ENCODE measurements at regions not wholly inside any gene's neighbourhood (a gene's known extent, or its start where the extent isn't known, plus 50 kb on each side); places are given as distances from the start of the nearest gene placed in this dataset.

DNA sequence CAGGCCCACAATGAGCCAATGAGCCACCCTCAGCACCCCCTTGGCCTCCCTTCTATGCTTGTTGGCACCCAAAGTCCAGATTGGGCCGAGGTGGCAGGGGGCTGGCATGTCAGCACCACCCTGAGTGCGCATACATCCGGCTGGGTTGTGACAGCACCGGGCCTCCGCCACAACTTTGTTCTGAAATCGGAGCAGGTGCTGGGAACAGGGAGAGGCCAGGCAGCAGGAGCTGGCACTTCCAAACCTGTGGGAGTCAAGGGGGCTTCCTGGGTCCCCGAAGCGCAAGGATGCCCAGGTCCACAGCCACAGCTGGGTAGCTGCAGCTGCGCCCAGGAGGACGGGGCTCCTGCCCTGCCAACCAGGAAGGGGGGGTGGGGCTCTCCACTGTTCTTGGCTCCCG is 1911.9 kb upstream of the WWC1 start:
- H3K4me2 ChIP-seq (replicated peaks; ENCODE audit: extremely low read depth, low read length, poor library complexity, severe bottlenecking) = no peak overlapping the region
- no peak overlapping the region for H3K4me3 ChIP-seq (replicated peaks in 1 of 3; ENCODE audit: low read depth in 2 of 3, low read length in 3 of 3)
- intact Hi-C loops (cut with micrococcal nuclease) = no loop called here
- Mint-ChIP-seq H3K27me3 (ENCODE audit: low read depth in 3 of 3) (no peaks in the 10 kb centered on the region), H3K36me3 (no peaks in the 10 kb centered on the region), H3K9me3 (peaks cover 4 to 24% (median 9%) of the 10 kb centered on the region in 7 donors), H3K4me3 (no peak overlapping the region), H3K4me1 (no peaks in the 10 kb centered on the region), H3K27ac (no peak overlapping the region)
- no peak overlapping the region for H2AFZ ChIP-seq (ENCODE audit: insufficient read depth, low read depth, low read length, poor library complexity, severe bottlenecking)
- H3K27ac ChIP-seq (ENCODE audit: low read depth in 1 of 2, low read length in 2 of 2) = no peak overlapping the region
- TF ChIP-seq, protein P1, sequence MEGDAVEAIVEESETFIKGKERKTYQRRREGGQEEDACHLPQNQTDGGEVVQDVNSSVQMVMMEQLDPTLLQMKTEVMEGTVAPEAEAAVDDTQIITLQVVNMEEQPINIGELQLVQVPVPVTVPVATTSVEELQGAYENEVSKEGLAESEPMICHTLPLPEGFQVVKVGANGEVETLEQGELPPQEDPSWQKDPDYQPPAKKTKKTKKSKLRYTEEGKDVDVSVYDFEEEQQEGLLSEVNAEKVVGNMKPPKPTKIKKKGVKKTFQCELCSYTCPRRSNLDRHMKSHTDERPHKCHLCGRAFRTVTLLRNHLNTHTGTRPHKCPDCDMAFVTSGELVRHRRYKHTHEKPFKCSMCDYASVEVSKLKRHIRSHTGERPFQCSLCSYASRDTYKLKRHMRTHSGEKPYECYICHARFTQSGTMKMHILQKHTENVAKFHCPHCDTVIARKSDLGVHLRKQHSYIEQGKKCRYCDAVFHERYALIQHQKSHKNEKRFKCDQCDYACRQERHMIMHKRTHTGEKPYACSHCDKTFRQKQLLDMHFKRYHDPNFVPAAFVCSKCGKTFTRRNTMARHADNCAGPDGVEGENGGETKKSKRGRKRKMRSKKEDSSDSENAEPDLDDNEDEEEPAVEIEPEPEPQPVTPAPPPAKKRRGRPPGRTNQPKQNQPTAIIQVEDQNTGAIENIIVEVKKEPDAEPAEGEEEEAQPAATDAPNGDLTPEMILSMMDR (IDR thresholded peaks at IDR 0.05) = no peak
- peaks cover 9 to 26% of the 10 kb centered on the region in 2 donors for H3K9me3 ChIP-seq (replicated peaks in 1 of 2; ENCODE audit: control insufficient read depth in 1 of 2, insufficient read depth in 1 of 2, low read length in 2 of 2)
- no peaks in the 10 kb centered on the region for H3K79me2 ChIP-seq (ENCODE audit: insufficient read depth, low read length)
- no peak for DNase-seq
- no peaks in the 10 kb centered on the region for H3K36me3 ChIP-seq (replicated peaks in 1 of 2; ENCODE audit: control insufficient read depth in 1 of 2, insufficient read depth in 2 of 2, low read length in 2 of 2)
- H3K4me1 ChIP-seq (ENCODE audit: control insufficient read depth in 1 of 2, insufficient read depth in 2 of 2, low read length in 2 of 2) = no peaks in the 10 kb centered on the region
- H4K20me1 ChIP-seq (ENCODE audit: insufficient read depth, low read length) = no peaks in the 10 kb centered on the region
- H3K27me3 ChIP-seq (ENCODE audit: control insufficient read depth in 2 of 2, insufficient read depth in 2 of 2, low read length in 2 of 2) = no peaks in the 10 kb centered on the region
- WGBS (ENCODE audit: insufficient coverage) = 92% methylated on average over 10 of the region's 11 CpGs
- H3K9ac ChIP-seq (ENCODE audit: insufficient read depth, low read length, poor library complexity, severe bottlenecking) = no peak overlapping the region

DNA sequence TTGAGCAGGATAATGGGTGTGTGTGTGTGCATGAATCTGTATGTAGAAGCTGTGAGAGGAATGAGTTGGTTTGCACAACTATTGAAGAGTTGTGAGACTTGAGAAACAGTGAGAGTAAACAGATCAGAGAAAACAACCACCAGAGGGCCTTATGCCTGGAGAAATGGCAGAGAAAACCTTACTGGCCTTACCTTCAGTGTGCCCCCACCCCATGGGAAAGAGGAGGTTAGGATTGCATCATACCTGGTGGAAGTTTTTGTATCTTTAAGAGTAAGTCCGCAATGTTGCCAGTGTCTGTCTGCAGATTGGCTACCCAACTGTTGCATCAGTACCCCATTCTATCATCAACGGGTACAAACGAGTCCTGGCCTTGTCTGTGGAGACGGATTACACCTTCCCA is 1909.4 kb upstream of the WWC1 start:
- Histone ChIP-seq H2AFZ (ENCODE audit: insufficient read depth, low read depth, low read length, poor library complexity, severe bottlenecking) (no peak overlapping the region), H3K4me3 (replicated peaks in 1 of 3; ENCODE audit: low read depth in 2 of 3, low read length in 3 of 3) (no peak overlapping the region), H3K27me3 (ENCODE audit: control insufficient read depth in 2 of 2, insufficient read depth in 2 of 2, low read length in 2 of 2) (no peaks in the 10 kb centered on the region), H3K27ac (ENCODE audit: low read depth in 1 of 2, low read length in 2 of 2) (no peak overlapping the region), H3K9me3 (replicated peaks in 1 of 2; ENCODE audit: control insufficient read depth in 1 of 2, insufficient read depth in 1 of 2, low read length in 2 of 2) (peaks cover 9 to 29% of the 10 kb centered on the region in 2 donors), H3K4me2 (replicated peaks; ENCODE audit: extremely low read depth, low read length, poor library complexity, severe bottlenecking) (no peak overlapping the region), H3K9ac (ENCODE audit: insufficient read depth, low read length, poor library complexity, severe bottlenecking) (no peak overlapping the region), H3K4me1 (ENCODE audit: control insufficient read depth in 1 of 2, insufficient read depth in 2 of 2, low read length in 2 of 2) (no peaks in the 10 kb centered on the region), H3K36me3 (replicated peaks in 1 of 2; ENCODE audit: control insufficient read depth in 1 of 2, insufficient read depth in 2 of 2, low read length in 2 of 2) (no peaks in the 10 kb centered on the region), H4K20me1 (ENCODE audit: insufficient read depth, low read length) (no peaks in the 10 kb centered on the region), H3K79me2 (ENCODE audit: insufficient read depth, low read length) (no peaks in the 10 kb centered on the region)
- Mint-ChIP-seq H3K27me3 (ENCODE audit: low read depth in 3 of 3) (no peaks in the 10 kb centered on the region), H3K4me1 (no peaks in the 10 kb centered on the region), H3K4me3 (no peak overlapping the region), H3K36me3 (no peaks in the 10 kb centered on the region), H3K27ac (no peak overlapping the region), H3K9me3 (peaks cover 3 to 21% (median 9%) of the 10 kb centered on the region in 7 donors)
- WGBS (ENCODE audit: insufficient coverage) = no CpG with 5 or more reads among the region's 4 CpGs
- intact Hi-C loops (cut with micrococcal nuclease) = no loop called here
- DNase-seq = no peak
- TF ChIP-seq, protein P1 (IDR thresholded peaks at IDR 0.05) = no peak

Data from CD14-positive monocyte (primary cell).